ENCODE measurements at regions not wholly inside any gene's neighbourhood (a gene's known extent, or its start where the extent isn't known, plus 50 kb on each side); places are given as distances from the start of the nearest gene placed in this dataset.

DNA sequence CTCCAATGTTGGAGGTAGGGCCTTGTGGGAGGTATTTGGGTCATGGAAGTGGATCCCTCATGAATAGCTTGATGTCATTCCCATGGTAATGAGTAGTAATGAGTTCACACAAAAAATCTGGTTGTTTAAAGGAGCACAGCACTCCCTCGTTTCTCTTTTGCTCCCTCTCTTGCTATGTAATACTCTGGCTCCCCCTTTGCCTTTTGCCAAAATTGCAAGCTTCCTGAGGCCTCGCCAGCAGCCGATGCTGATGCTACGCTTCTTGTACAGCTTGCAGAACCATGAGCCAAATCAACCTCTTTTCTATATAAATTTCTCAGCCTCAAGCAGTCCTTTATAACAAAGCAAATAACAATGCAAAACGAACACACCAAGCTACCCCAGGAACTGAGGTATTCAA lies 80.9 kb downstream of the LHX9 start:
- no peak for ATAC-seq
- TF ChIP-seq SNAI2 (CRISPR knock-in tag; IDR thresholded peaks at IDR 0.05) (no peak), ZC3H10 (CRISPR knock-in tag; IDR thresholded peaks at IDR 0.05) (no peak), PATZ1 (CRISPR knock-in tag; IDR thresholded peaks at IDR 0.05; ENCODE audit: borderline replicate concordance) (no peak), ZNF70 (CRISPR knock-in tag; IDR thresholded peaks at IDR 0.05) (no peak), RARB (CRISPR knock-in tag; IDR thresholded peaks at IDR 0.05) (no peak), ISL1 (CRISPR knock-in tag; IDR thresholded peaks at IDR 0.05) (no peak), ZFP30 (CRISPR knock-in tag; IDR thresholded peaks at IDR 0.05) (no peak), TOX (CRISPR knock-in tag; IDR thresholded peaks at IDR 0.05; ENCODE audit: borderline replicate concordance) (no peak), CSDC2 (CRISPR knock-in tag; IDR thresholded peaks at IDR 0.05) (no peak), OSR1 (CRISPR knock-in tag; IDR thresholded peaks at IDR 0.05) (no peak), PPARA (CRISPR knock-in tag; IDR thresholded peaks at IDR 0.05; ENCODE audit: borderline replicate concordance) (no peak), ZNF8 (CRISPR knock-in tag; IDR thresholded peaks at IDR 0.05) (no peak), ESRRG (CRISPR knock-in tag; IDR thresholded peaks at IDR 0.05) (no peak)
- TF ChIP-seq, protein P1, sequence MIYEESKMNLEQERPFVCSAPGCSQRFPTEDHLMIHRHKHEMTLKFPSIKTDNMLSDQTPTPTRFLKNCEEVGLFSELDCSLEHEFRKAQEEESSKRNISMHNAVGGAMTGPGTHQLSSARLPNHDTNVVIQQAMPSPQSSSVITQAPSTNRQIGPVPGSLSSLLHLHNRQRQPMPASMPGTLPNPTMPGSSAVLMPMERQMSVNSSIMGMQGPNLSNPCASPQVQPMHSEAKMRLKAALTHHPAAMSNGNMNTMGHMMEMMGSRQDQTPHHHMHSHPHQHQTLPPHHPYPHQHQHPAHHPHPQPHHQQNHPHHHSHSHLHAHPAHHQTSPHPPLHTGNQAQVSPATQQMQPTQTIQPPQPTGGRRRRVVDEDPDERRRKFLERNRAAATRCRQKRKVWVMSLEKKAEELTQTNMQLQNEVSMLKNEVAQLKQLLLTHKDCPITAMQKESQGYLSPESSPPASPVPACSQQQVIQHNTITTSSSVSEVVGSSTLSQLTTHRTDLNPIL (CRISPR knock-in tag; IDR thresholded peaks at IDR 0.05; ENCODE audit: low read depth): no peak

- TF ChIP-seq TOX (CRISPR knock-in tag; IDR thresholded peaks at IDR 0.05; ENCODE audit: borderline replicate concordance): no peak
- no peak for TF ChIP-seq CSDC2 (CRISPR knock-in tag; IDR thresholded peaks at IDR 0.05)
- TF ChIP-seq, protein P2, sequence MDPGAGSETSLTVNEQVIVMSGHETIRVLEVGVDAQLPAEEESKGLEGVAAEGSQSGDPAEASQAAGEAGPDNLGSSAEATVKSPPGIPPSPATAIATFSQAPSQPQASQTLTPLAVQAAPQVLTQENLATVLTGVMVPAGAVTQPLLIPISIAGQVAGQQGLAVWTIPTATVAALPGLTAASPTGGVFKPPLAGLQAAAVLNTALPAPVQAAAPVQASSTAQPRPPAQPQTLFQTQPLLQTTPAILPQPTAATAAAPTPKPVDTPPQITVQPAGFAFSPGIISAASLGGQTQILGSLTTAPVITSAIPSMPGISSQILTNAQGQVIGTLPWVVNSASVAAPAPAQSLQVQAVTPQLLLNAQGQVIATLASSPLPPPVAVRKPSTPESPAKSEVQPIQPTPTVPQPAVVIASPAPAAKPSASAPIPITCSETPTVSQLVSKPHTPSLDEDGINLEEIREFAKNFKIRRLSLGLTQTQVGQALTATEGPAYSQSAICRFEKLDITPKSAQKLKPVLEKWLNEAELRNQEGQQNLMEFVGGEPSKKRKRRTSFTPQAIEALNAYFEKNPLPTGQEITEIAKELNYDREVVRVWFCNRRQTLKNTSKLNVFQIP (CRISPR knock-in tag; IDR thresholded peaks at IDR 0.05; ENCODE audit: borderline replicate concordance, low read depth): no peak
- TF ChIP-seq, protein P1 (CRISPR knock-in tag; IDR thresholded peaks at IDR 0.05; ENCODE audit: low read depth): no peak
- TF ChIP-seq RARB (CRISPR knock-in tag; IDR thresholded peaks at IDR 0.05): no peak
- TF ChIP-seq, protein P3, sequence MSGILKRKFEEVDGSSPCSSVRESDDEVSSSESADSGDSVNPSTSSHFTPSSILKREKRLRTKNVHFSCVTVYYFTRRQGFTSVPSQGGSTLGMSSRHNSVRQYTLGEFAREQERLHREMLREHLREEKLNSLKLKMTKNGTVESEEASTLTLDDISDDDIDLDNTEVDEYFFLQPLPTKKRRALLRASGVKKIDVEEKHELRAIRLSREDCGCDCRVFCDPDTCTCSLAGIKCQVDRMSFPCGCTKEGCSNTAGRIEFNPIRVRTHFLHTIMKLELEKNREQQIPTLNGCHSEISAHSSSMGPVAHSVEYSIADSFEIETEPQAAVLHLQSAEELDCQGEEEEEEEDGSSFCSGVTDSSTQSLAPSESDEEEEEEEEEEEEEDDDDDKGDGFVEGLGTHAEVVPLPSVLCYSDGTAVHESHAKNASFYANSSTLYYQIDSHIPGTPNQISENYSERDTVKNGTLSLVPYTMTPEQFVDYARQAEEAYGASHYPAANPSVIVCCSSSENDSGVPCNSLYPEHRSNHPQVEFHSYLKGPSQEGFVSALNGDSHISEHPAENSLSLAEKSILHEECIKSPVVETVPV (CRISPR knock-in tag; IDR thresholded peaks at IDR 0.05): no peak
- TF ChIP-seq TSHZ2 (CRISPR knock-in tag; IDR thresholded peaks at IDR 0.05): no peak
- no peak for TF ChIP-seq ESRRG (CRISPR knock-in tag; IDR thresholded peaks at IDR 0.05)
- TF ChIP-seq ZNF70 (CRISPR knock-in tag; IDR thresholded peaks at IDR 0.05): no peak
- TF ChIP-seq OSR1 (CRISPR knock-in tag; IDR thresholded peaks at IDR 0.05): no peak
- no peak for TF ChIP-seq ISL1 (CRISPR knock-in tag; IDR thresholded peaks at IDR 0.05)
- TF ChIP-seq ZNF565 (CRISPR knock-in tag; conservative IDR thresholded peaks at IDR 0.05; ENCODE audit: low read depth): no peak
- TF ChIP-seq ARNTL (CRISPR knock-in tag; IDR thresholded peaks at IDR 0.05; ENCODE audit: borderline replicate concordance, low read depth): no peak
- TF ChIP-seq SNAI2 (CRISPR knock-in tag; IDR thresholded peaks at IDR 0.05): no peak
- no peak for ATAC-seq
These were observed 84.7 kb downstream of the LHX9 start for GRCh38 chr1:198001776-198002408.
